Right atrium auricular region (tissue), 2 donors: ENCODE measurements at regions not wholly inside any gene's neighbourhood (a gene's known extent, or its start where the extent isn't known, plus 50 kb on each side); places are given as distances from the start of the nearest gene placed in this dataset.

Source experiments
- DNase-seq: peaks from one replicate; pipeline ENCODE4 v3.0.0-alpha.2; 2019; ENCODE audit warnings: low spot score
- H3K27ac ChIP-seq, 2 donors: fragments of 200-600 bp; sonication (generic); 1 replicate in 1 of 2; 2 replicates in 1 of 2; pipeline ENCODE4 v1.5.1; 2016 to 2019
- H3K27me3 ChIP-seq, 2 donors: fragments of 200-600 bp; sonication (generic); one replicate each; pipeline versions ENCODE4 v1.5.1 to v1.6.0; 2017 to 2019
- H3K36me3 ChIP-seq: fragments of 200-600 bp; sonication (generic); one replicate; pipeline ENCODE4 v1.5.1; 2016
- H3K4me1 ChIP-seq, 2 donors: fragments of 200-600 bp; sonication (generic); one replicate each; pipeline versions ENCODE4 v1.5.1 to v1.6.0; 2017 to 2019
- H3K4me3 ChIP-seq, 2 donors: fragments of 200-600 bp; sonication (generic); 1 replicate in 1 of 2; 2 replicates in 1 of 2; pipeline ENCODE4 v1.5.1; 2017 to 2019; ENCODE audit warnings: mild to moderate bottlenecking in 1 of 2, moderate library complexity in 1 of 2
- H3K9me3 ChIP-seq, 2 donors: fragments of 200-600 bp; sonication (generic); one replicate each; pipeline ENCODE4 v1.5.1; 2019
- TF ChIP-seq, protein P1 (sequence below), 2 donors: fragments of 200-600 bp; sonication (generic); IDR thresholded peaks; one replicate each; pipeline ENCODE4 v1.5.1; 2019; ENCODE audit warnings: antibody characterized with exemption in 2 of 2

DNA sequence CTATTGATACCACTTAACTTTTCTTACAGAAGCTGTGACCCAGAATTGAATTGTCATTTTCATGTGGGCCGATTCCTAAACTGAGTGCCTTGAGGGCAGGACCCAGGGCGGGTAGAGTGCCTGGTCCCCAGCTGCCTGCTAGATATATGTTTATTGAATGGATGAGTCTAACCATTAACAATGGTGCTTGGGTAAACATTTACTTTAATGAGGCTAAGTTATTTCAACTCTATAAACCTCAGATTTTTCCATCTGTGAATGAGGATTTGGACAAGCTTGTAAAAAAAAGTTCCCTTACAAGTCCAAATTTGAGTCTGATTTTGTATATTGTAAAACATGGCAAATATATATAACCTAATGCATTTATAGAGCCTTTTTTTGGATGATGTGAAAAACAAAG, 181.8 kb upstream of the ELL2 start:
- no peak overlapping the region for H3K27ac ChIP-seq
- H3K9me3 ChIP-seq, result no peaks in the 10 kb centered on the region
- H3K4me3 ChIP-seq, result no peak overlapping the region
- peaks cover 0 to 9% of the 10 kb centered on the region in 2 donors for H3K4me1 ChIP-seq
- H3K36me3 ChIP-seq, result no peaks in the 10 kb centered on the region
- TF ChIP-seq, protein P1, sequence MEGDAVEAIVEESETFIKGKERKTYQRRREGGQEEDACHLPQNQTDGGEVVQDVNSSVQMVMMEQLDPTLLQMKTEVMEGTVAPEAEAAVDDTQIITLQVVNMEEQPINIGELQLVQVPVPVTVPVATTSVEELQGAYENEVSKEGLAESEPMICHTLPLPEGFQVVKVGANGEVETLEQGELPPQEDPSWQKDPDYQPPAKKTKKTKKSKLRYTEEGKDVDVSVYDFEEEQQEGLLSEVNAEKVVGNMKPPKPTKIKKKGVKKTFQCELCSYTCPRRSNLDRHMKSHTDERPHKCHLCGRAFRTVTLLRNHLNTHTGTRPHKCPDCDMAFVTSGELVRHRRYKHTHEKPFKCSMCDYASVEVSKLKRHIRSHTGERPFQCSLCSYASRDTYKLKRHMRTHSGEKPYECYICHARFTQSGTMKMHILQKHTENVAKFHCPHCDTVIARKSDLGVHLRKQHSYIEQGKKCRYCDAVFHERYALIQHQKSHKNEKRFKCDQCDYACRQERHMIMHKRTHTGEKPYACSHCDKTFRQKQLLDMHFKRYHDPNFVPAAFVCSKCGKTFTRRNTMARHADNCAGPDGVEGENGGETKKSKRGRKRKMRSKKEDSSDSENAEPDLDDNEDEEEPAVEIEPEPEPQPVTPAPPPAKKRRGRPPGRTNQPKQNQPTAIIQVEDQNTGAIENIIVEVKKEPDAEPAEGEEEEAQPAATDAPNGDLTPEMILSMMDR (IDR thresholded peaks at IDR 0.05), result no peak
- no peak for DNase-seq
- H3K27me3 ChIP-seq, result no peaks in the 10 kb centered on the region

DNA sequence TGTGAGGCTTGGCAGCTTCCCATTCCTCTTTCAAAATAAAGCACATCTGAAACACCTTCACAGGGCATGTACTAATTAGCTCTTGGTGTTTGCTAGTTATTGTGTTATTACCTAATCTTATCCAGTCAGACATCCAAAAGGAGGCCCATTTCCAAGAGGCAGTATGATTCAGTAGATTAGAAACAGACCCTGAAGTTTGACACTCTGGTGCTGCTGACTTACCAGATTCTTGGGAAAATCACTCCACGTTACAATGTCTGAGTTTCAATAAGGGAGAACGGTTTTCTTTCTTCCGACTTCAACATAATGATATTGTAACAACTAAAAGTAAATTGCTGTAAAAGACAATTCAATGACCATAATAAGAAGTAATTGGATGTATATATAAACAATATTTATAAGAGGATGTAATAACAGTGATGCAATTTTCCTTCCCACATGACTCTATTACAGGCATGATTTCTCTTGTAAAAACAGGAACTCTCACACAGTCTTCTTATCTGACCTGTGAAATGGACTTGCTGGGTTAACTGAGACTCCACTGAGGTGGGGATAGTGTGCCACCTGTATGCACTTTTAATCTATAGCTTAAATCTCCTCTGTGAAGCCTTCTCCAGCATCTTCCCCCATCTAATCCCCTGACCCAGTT, 181.3 kb upstream of the ELL2 start:
- no peak overlapping the region for H3K27ac ChIP-seq
- H3K4me1 ChIP-seq, result peaks cover 0 to 9% of the 10 kb centered on the region in 2 donors
- no peaks in the 10 kb centered on the region for H3K27me3 ChIP-seq
- H3K36me3 ChIP-seq, result no peaks in the 10 kb centered on the region
- H3K9me3 ChIP-seq, result no peaks in the 10 kb centered on the region
- H3K4me3 ChIP-seq, result no peak overlapping the region
- TF ChIP-seq, protein P1 (IDR thresholded peaks at IDR 0.05), result no peak
- DNase-seq, result no peak

DNA sequence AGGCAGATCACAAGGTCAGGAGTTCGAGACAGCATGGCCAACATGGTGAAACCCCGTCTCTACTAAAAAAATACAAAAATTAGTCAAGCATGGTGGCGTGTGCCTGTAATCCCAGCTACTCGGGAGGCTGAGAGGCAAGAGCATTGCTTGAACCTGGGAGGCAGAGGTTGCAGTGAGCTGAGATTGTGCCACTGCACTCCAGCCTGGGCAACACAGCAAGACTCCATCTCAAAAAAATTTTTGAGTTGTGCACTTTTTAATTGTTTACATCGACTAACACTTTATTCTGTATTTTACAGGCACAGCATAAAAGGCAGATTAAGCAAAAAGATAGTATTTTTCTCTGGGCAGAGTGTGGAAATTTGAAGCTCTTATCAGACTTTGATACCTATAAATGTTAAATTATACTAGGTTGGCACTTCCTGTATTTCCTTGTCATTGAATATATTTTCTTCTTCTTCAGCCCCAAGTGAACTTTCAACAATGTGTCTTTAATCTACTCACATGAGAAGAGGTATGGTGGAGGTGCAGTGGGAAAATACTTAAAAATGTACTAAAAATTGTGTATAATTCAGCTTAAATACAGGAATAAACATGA, 180.6 kb upstream of the ELL2 start:
- Histone ChIP-seq H3K36me3 (no peaks in the 10 kb centered on the region), H3K27me3 (no peaks in the 10 kb centered on the region), H3K27ac (no peak overlapping the region), H3K4me3 (no peak overlapping the region), H3K9me3 (no peaks in the 10 kb centered on the region), H3K4me1 (peaks cover 0 to 9% of the 10 kb centered on the region in 2 donors)
- TF ChIP-seq, protein P1 (IDR thresholded peaks at IDR 0.05), result no peak
- no peak for DNase-seq

DNA sequence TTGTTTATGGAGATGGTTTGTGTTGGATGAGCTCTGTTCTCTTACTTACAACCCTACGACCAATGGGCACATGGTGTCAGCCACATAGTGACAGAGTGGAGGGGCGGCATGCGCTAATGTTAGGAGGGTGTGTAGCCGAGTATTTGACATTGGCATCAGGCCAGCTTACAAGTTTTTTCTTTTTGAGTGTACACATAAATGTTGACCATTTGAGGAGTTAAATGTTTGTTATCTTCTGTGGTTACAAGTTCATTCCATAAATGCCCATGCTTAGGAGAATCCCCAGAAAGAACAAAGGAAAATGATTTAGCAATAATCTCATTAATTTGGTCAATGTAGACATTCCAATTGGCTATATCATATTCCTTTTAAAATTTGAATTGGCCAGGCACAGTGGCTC, 180.1 kb upstream of the ELL2 start:
- TF ChIP-seq, protein P1 (IDR thresholded peaks at IDR 0.05), result no peak
- Histone ChIP-seq H3K9me3 (no peaks in the 10 kb centered on the region), H3K36me3 (no peaks in the 10 kb centered on the region), H3K4me1 (peaks cover 0 to 9% of the 10 kb centered on the region in 2 donors), H3K27ac (no peak overlapping the region), H3K27me3 (no peaks in the 10 kb centered on the region), H3K4me3 (no peak overlapping the region)
- DNase-seq, result no peak

DNA sequence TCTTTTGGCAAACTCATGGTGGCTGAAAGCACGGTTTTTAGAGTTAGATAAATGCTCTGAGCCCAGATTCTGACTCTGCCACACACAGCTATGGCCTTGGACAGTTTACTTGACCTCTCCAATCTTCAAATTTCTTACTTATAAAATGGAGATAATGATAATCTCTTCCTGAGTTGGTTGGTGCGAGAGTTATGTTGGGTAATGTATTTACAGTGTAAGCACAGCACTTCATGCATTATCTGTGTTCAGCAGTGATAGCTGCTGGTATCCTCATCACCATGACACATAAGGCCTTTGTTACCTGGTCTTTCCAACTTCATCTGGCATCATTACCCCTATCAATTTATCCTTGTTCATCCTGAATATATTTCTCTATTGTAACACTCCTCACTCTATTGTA, 178.8 kb upstream of the ELL2 start:
- Histone ChIP-seq H3K27ac (no peak overlapping the region), H3K4me3 (no peak overlapping the region)
- TF ChIP-seq, protein P1 (IDR thresholded peaks at IDR 0.05), result no peak

DNA sequence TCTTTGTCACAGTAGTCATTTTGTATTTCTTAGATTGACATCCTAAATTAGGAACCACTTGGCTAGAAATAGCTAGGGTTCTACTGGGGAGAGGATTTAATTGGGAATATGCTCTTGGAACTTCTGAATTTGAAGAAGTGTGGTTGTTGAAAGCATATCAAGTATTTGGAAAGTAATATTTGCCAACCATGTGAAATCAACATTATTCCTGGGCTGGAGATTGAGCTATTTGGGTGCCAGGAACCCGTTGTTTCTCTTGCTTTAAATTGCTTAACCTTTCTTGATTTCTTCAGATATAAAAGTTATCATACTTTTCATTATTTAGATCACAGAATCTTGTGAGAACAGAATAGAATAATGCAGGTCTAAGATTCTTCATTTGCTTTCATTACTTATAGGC, 178.4 kb upstream of the ELL2 start:
- Histone ChIP-seq H3K27me3 (no peaks in the 10 kb centered on the region), H3K4me3 (no peak overlapping the region), H3K9me3 (no peaks in the 10 kb centered on the region), H3K36me3 (no peaks in the 10 kb centered on the region), H3K27ac (no peak overlapping the region), H3K4me1 (peaks cover 0 to 9% of the 10 kb centered on the region in 2 donors)
- TF ChIP-seq, protein P1 (IDR thresholded peaks at IDR 0.05), result no peak
- DNase-seq, result no peak

More for the DNA sequence above, 178.8 kb upstream of the ELL2 start:
- Histone ChIP-seq H3K27me3 (no peaks in the 10 kb centered on the region), H3K4me1 (peaks cover 0 to 9% of the 10 kb centered on the region in 2 donors), H3K36me3 (no peaks in the 10 kb centered on the region), H3K9me3 (no peaks in the 10 kb centered on the region)
- DNase-seq, result no peak
